Panc1 (cell line): ENCODE measurements at regions not wholly inside any gene's neighbourhood (a gene's known extent, or its start where the extent isn't known, plus 50 kb on each side); places are given as distances from the start of the nearest gene placed in this dataset.

ENCODE experiments used
- TF ChIP-seq, protein P1 (sequence below): fragments of 450-650 bp; IDR thresholded peaks from 2 replicates; pipeline ENCODE4 v1.5.1; 2017; ENCODE audit warnings: mild to moderate bottlenecking
- TF ChIP-seq, protein P2 (sequence below), 2 experiments: IDR thresholded peaks; 2 replicates each; pipeline ENCODE4 v1.6.1; 2011 to 2012; ENCODE audit warnings: low read depth in 2 of 2, control low read depth in 1 of 2, low read length in 1 of 2, mild to moderate bottlenecking in 1 of 2, moderate library complexity in 1 of 2; ENCODE audit not compliant: insufficient read depth in 1 of 2

DNA sequence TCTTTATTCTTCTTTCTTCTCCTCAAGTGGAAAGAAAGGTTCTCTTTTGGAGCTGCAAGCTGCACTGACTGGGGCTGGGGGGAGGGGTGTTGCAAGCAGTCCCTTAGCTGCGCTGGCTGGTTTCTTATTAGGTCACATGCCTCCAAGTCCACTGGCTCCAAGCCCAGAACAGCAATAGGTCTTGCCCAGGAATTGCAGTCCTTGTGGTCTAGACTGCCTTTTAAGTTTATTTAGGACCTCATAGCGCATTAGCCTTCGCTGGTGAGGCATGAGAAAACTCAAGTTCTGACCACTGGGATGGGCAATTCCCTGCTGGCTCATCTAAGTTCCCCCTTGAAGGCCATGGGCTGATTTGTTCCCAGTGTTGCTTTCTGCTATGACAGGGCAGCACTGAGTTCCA is 138.6 kb upstream of the SCN7A start:
- TF ChIP-seq, protein P1, sequence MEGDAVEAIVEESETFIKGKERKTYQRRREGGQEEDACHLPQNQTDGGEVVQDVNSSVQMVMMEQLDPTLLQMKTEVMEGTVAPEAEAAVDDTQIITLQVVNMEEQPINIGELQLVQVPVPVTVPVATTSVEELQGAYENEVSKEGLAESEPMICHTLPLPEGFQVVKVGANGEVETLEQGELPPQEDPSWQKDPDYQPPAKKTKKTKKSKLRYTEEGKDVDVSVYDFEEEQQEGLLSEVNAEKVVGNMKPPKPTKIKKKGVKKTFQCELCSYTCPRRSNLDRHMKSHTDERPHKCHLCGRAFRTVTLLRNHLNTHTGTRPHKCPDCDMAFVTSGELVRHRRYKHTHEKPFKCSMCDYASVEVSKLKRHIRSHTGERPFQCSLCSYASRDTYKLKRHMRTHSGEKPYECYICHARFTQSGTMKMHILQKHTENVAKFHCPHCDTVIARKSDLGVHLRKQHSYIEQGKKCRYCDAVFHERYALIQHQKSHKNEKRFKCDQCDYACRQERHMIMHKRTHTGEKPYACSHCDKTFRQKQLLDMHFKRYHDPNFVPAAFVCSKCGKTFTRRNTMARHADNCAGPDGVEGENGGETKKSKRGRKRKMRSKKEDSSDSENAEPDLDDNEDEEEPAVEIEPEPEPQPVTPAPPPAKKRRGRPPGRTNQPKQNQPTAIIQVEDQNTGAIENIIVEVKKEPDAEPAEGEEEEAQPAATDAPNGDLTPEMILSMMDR = no peak
- TF ChIP-seq, protein P2, sequence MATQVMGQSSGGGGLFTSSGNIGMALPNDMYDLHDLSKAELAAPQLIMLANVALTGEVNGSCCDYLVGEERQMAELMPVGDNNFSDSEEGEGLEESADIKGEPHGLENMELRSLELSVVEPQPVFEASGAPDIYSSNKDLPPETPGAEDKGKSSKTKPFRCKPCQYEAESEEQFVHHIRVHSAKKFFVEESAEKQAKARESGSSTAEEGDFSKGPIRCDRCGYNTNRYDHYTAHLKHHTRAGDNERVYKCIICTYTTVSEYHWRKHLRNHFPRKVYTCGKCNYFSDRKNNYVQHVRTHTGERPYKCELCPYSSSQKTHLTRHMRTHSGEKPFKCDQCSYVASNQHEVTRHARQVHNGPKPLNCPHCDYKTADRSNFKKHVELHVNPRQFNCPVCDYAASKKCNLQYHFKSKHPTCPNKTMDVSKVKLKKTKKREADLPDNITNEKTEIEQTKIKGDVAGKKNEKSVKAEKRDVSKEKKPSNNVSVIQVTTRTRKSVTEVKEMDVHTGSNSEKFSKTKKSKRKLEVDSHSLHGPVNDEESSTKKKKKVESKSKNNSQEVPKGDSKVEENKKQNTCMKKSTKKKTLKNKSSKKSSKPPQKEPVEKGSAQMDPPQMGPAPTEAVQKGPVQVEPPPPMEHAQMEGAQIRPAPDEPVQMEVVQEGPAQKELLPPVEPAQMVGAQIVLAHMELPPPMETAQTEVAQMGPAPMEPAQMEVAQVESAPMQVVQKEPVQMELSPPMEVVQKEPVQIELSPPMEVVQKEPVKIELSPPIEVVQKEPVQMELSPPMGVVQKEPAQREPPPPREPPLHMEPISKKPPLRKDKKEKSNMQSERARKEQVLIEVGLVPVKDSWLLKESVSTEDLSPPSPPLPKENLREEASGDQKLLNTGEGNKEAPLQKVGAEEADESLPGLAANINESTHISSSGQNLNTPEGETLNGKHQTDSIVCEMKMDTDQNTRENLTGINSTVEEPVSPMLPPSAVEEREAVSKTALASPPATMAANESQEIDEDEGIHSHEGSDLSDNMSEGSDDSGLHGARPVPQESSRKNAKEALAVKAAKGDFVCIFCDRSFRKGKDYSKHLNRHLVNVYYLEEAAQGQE (IDR thresholded peaks at IDR 0.05; ENCODE audit: insufficient read depth in 1 of 2, low read depth in 2 of 2, low read length in 1 of 2) = no peak
